PFSK-1 (cell line): ENCODE measurements at regions not wholly inside any gene's neighbourhood (a gene's known extent, or its start where the extent isn't known, plus 50 kb on each side); places are given as distances from the start of the nearest gene placed in this dataset.

Source experiments
- POLR2AphosphoS5 ChIP-seq: IDR thresholded peaks from 2 replicates; pipeline ENCODE4 v1.6.1; 2012; ENCODE audit warnings: low read depth, mild to moderate bottlenecking, control low read depth, low read length, moderate library complexity
- TF ChIP-seq, protein P1 (sequence below), 2 experiments: IDR thresholded peaks; 2 replicates each; pipeline versions ENCODE4 v1.6.1 to v1.8.0; 2011 to 2012; ENCODE audit warnings: low read depth in 2 of 2, low read length in 2 of 2, control low read depth in 1 of 2, inconsistent platforms in 1 of 2, mild to moderate bottlenecking in 1 of 2, moderate library complexity in 1 of 2; ENCODE audit not compliant: insufficient read depth in 1 of 2

DNA sequence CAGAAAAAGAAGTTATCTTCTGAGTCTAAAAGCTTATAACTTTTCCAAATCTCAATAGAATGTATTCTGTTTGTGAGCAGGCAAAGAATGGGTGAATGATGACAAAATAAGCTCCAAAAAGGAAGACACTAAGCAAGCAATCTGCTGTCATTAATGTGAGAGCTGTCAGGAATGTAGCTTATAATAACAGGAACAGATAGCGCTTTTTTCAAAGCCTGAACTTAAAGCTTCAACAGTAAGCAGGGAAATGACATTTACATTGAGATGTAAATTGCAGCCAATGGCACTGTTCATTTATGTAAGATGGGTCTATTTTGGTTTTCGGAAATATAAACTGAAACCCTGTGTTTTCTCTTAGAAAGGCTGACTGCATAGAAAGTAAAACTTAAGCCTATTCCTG lies 1005.9 kb downstream of the PDHA2 start:
- TF ChIP-seq, protein P1, sequence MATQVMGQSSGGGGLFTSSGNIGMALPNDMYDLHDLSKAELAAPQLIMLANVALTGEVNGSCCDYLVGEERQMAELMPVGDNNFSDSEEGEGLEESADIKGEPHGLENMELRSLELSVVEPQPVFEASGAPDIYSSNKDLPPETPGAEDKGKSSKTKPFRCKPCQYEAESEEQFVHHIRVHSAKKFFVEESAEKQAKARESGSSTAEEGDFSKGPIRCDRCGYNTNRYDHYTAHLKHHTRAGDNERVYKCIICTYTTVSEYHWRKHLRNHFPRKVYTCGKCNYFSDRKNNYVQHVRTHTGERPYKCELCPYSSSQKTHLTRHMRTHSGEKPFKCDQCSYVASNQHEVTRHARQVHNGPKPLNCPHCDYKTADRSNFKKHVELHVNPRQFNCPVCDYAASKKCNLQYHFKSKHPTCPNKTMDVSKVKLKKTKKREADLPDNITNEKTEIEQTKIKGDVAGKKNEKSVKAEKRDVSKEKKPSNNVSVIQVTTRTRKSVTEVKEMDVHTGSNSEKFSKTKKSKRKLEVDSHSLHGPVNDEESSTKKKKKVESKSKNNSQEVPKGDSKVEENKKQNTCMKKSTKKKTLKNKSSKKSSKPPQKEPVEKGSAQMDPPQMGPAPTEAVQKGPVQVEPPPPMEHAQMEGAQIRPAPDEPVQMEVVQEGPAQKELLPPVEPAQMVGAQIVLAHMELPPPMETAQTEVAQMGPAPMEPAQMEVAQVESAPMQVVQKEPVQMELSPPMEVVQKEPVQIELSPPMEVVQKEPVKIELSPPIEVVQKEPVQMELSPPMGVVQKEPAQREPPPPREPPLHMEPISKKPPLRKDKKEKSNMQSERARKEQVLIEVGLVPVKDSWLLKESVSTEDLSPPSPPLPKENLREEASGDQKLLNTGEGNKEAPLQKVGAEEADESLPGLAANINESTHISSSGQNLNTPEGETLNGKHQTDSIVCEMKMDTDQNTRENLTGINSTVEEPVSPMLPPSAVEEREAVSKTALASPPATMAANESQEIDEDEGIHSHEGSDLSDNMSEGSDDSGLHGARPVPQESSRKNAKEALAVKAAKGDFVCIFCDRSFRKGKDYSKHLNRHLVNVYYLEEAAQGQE (IDR thresholded peaks at IDR 0.05; ENCODE audit: insufficient read depth in 1 of 2, low read depth in 2 of 2, low read length in 2 of 2) = no peak
- no peak for TF ChIP-seq POLR2AphosphoS5
